ENCODE measurements at regions not wholly inside any gene's neighbourhood (a gene's known extent, or its start where the extent isn't known, plus 50 kb on each side); places are given as distances from the start of the nearest gene placed in this dataset.

DNA sequence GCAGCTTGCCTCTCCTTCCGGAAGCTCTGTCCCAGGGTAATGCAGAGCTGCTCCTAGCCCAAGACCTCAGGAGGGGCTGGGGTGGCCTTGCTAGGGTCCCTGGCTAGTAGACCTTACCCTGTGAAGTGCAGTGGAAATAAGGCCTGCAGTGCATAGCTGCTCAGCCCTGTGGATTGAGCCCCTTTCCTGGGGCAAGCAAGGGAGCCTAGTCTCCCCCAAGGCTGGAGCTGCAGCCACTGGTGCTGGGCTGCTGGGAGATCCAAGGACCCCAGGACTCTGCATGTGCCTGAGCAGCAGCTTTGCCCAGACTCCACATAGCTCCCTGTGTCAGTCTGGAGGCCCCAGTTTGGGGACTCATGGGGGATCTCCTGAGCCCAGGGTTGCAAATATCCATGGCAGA is 57.9 kb downstream of the FANCF start:
- H3K27ac Mint-ChIP-seq = no peak overlapping the region
- ATAC-seq (ENCODE audit: low read depth) (no peak), DNase-seq (no peak)
- CTCF ChIA-PET = no interaction called here
- TF ChIP-seq, protein P1, sequence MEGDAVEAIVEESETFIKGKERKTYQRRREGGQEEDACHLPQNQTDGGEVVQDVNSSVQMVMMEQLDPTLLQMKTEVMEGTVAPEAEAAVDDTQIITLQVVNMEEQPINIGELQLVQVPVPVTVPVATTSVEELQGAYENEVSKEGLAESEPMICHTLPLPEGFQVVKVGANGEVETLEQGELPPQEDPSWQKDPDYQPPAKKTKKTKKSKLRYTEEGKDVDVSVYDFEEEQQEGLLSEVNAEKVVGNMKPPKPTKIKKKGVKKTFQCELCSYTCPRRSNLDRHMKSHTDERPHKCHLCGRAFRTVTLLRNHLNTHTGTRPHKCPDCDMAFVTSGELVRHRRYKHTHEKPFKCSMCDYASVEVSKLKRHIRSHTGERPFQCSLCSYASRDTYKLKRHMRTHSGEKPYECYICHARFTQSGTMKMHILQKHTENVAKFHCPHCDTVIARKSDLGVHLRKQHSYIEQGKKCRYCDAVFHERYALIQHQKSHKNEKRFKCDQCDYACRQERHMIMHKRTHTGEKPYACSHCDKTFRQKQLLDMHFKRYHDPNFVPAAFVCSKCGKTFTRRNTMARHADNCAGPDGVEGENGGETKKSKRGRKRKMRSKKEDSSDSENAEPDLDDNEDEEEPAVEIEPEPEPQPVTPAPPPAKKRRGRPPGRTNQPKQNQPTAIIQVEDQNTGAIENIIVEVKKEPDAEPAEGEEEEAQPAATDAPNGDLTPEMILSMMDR (IDR thresholded peaks at IDR 0.05) = no peak
- peaks cover 2% of the 10 kb centered on the region for H3K9me3 Mint-ChIP-seq
- no peaks in the 10 kb centered on the region for H3K36me3 Mint-ChIP-seq (ENCODE audit: low read depth)
- no peak overlapping the region for H3K4me3 Mint-ChIP-seq
- POLR2A ChIA-PET = no interaction called here
- H3K27me3 Mint-ChIP-seq = peaks cover 11% of the 10 kb centered on the region
- H3K4me1 Mint-ChIP-seq = no peaks in the 10 kb centered on the region
- intact Hi-C loops (cut with micrococcal nuclease) = no loop called here

DNA sequence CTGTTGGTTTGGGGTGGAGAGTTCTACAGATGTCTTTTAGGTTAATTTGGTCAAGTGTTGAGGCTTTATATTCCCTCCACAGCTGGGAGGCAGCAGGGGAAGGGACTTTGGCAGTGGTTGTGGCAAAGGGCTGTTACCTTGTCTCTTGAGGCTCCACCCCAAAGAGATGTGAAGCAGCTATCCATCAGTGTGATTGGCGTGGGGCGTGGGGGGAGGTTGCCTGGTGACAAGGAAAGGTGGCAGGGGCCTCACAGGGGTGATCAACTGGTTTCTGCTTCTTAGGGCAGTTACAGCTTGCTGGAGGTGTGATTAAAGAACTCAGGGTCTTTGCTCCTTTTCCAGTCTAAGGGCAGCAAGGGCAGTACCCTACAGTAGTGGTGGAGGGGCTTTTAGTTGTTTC is 59.3 kb downstream of the FANCF start:
- TF ChIP-seq, protein P1 (IDR thresholded peaks at IDR 0.05) = no peak
- ChIA-PET POLR2A (no interaction called here), CTCF (no interaction called here)
- intact Hi-C loops (cut with micrococcal nuclease) = no loop called here
- Mint-ChIP-seq H3K9me3 (peaks cover 2% of the 10 kb centered on the region), H3K27ac (no peak overlapping the region), H3K36me3 (ENCODE audit: low read depth) (no peaks in the 10 kb centered on the region), H3K4me3 (no peak overlapping the region), H3K27me3 (peaks cover 11% of the 10 kb centered on the region), H3K4me1 (no peaks in the 10 kb centered on the region)
- DNase-seq (no peak), ATAC-seq (ENCODE audit: low read depth) (no peak)

DNA sequence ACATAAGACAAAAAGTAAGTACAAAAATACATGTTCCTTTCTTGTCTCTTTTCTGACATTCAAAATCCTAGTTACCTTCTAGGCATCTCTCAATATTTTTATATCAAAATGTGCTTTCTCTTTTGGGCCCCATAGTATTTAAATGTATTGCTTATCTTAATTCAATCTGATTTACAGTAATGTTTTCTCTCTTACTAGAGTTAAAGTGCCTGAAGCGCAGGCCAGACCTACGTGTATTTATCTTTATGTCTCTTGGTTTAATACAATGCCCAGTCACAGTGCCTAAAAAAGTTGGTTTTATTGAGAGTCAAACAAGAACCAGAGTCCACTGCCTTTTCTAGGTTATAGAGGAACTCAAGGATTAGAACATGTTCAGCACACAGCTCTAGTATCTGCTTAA is 64.3 kb downstream of the FANCF start:
- Mint-ChIP-seq H3K4me1 (no peaks in the 10 kb centered on the region), H3K27me3 (peaks cover 6% of the 10 kb centered on the region), H3K9me3 (peaks cover 2% of the 10 kb centered on the region), H3K36me3 (ENCODE audit: low read depth) (no peaks in the 10 kb centered on the region), H3K27ac (no peak overlapping the region), H3K4me3 (no peak overlapping the region)
- DNase-seq (no peak), ATAC-seq (ENCODE audit: low read depth) (no peak)
- ChIA-PET CTCF (no interaction called here), POLR2A (no interaction called here)
- TF ChIP-seq, protein P1 (IDR thresholded peaks at IDR 0.05) = no peak
- intact Hi-C loops (cut with micrococcal nuclease) = no loop called here

DNA sequence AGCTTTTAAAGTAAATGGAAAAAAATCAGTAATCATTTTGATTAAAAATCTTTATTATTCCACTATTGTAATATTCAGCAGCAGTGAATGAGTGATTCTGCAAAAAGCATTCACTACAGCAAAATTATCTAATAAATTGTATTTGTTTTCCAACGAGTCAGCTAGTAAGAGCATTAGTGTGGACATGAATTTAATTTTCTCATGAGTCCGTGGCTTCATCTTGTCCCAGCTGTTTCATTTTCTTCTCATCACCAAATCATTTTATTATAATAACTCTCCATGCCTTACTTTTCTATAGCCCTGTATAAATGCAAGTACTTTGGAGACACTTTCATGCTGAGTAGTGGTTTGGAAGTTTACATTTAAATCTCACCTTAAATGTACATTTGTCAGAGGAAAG is 66.2 kb downstream of the FANCF start:
- Mint-ChIP-seq H3K4me3 (no peak overlapping the region), H3K9me3 (peaks cover 2% of the 10 kb centered on the region), H3K27me3 (no peaks in the 10 kb centered on the region), H3K36me3 (ENCODE audit: low read depth) (no peaks in the 10 kb centered on the region), H3K4me1 (no peaks in the 10 kb centered on the region), H3K27ac (no peak overlapping the region)
- intact Hi-C loops (cut with micrococcal nuclease) = no loop called here
- DNase-seq = no peak
- no peak for ATAC-seq (ENCODE audit: low read depth)
- POLR2A ChIA-PET = no interaction called here
- TF ChIP-seq, protein P1 (IDR thresholded peaks at IDR 0.05) = no peak
- CTCF ChIA-PET = no interaction called here

DNA sequence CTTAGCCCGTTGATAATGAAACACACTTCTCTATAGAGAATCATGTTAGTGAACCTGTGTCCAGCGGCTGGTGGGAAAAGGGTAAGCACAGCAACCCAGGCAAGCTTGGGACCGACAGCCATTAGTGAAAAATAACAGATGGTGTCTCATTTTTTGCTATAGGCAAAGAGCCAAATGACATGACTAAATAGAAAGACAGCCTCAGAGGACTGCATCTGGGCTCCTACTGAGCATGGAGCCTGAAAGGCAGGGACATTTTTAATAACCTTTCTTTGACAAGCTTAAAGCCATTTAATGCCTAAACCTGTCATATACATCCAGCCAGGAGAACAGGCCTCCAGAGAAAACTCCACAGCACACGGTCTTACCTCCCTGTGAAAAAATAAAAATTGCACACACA is 67.0 kb downstream of the FANCF start:
- H3K36me3 Mint-ChIP-seq (ENCODE audit: low read depth) = no peaks in the 10 kb centered on the region
- ChIA-PET POLR2A (no interaction called here), CTCF (no interaction called here)
- ATAC-seq (ENCODE audit: low read depth) (no peak), DNase-seq (no peak)
- no peaks in the 10 kb centered on the region for H3K4me1 Mint-ChIP-seq
- no peak overlapping the region for H3K27ac Mint-ChIP-seq
- TF ChIP-seq, protein P1 (IDR thresholded peaks at IDR 0.05) = no peak
- no peak overlapping the region for H3K4me3 Mint-ChIP-seq
- no peaks in the 10 kb centered on the region for H3K9me3 Mint-ChIP-seq
- no peaks in the 10 kb centered on the region for H3K27me3 Mint-ChIP-seq
- intact Hi-C loops (cut with micrococcal nuclease) = no loop called here

All from activated B cell treated with CpG ODN at 0.5 μM for 24 hours (primary cell).